ENCODE measurements at regions not wholly inside any gene's neighbourhood (a gene's known extent, or its start where the extent isn't known, plus 50 kb on each side); places are given as distances from the start of the nearest gene placed in this dataset.

DNA sequence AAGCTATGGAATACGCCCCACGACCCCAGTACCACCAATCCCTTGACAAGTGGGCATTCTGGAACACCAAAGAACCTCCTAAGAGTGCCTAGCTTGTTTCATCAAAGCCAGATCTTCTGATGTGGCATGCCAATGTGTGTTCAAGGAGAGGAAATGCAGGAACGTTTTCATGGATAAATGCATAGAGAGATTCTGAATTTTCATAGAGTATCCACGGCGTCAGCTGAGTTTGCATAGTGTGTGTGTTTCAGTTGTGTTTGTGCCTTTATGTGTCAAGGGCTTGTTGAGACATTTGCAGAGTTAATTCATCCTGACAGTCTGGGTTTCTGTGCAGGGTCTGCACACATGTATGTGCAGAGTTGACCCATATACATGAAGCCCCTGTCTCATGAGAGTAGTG lies 172.7 kb upstream of the LRFN2 start:
- TF ChIP-seq, protein P1, sequence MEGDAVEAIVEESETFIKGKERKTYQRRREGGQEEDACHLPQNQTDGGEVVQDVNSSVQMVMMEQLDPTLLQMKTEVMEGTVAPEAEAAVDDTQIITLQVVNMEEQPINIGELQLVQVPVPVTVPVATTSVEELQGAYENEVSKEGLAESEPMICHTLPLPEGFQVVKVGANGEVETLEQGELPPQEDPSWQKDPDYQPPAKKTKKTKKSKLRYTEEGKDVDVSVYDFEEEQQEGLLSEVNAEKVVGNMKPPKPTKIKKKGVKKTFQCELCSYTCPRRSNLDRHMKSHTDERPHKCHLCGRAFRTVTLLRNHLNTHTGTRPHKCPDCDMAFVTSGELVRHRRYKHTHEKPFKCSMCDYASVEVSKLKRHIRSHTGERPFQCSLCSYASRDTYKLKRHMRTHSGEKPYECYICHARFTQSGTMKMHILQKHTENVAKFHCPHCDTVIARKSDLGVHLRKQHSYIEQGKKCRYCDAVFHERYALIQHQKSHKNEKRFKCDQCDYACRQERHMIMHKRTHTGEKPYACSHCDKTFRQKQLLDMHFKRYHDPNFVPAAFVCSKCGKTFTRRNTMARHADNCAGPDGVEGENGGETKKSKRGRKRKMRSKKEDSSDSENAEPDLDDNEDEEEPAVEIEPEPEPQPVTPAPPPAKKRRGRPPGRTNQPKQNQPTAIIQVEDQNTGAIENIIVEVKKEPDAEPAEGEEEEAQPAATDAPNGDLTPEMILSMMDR (IDR thresholded peaks at IDR 0.05), result no peak

DNA sequence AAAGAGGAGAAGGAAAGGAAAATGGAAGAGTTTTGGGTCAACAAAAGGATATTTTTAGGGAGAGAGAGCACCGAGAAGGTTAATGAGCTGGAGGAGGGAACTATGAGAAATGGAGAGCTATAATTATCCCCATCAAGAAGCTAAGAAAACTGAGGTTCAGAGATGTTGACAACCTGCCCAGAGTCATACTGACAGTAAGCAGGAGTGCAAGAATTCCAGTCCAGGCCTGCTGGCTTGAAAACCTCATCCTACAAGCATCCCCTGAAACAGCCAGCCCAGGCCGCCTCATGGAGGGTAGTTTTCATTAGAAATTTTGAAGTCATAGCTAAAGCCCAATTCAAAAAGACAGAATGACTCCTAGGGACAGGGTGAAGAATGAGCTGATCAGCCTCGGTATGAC lies 172.1 kb upstream of the LRFN2 start:
- TF ChIP-seq, protein P1 (IDR thresholded peaks at IDR 0.05), result no peak

DNA sequence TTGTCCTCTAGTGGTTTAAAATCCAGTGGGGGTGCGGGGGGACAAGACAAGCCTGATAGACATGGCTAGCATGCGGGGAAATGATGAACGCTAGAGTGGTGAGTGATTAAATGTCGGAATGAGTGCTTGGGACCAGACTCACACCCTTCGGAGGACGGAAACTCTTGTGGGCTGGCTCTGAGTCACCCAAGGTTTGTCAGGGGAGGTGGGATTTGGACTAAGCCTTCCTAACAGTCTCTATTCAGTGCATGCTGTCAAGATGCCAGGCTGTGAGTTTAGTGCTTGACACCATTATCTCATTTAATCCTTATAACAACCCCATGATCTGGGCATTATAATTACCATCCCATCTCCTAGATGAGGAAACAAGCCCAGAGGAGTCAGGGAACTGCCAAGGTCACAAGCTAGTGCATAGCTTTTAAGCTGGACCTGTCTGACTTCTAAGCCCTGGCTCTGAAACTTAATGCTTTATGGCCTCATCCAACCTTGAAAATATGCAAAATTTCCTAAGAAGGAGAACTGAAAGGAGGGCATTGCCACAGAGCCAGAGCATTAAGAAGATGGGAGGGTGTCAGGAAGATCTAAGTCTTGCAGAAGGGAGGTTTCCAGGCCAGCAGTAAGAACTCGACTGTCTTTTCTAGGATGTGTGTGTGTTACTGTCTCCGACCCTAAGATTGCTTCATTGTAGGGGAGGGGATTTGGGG lies 168.7 kb upstream of the LRFN2 start:
- TF ChIP-seq, protein P1 (IDR thresholded peaks at IDR 0.05), result no peak

DNA sequence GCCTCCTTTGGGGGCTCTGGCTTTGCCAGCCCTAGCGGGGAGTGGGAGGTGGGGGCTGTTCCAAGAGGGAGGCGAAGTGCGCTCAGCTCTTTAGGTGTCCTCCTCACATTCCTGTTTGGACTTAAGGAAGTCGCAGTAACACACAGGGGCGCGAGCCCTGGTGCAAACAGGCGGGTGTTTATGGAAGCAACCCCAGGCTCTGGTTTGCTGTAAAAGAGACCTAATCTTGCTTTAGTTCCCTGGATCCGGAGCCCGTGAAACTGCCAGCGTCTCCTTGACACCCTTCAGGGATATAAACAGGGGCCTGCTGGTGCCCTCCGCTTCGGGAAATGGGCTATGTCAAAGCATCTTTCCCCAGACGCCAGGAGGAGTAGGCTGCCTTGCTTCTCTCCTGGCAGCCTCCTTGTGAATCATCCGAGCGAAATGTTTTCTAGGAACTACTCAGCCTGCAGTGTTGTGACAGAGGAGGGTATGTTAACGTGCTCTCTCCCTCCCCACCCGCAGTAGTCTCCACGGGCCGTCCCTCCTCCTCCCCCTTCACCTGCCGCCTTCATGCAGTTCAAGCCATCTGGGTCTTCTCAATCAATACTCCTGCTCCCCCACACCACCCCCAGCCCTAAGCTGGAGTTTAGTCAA lies 168.0 kb upstream of the LRFN2 start:
- TF ChIP-seq, protein P1 (IDR thresholded peaks at IDR 0.05), result no peak

DNA sequence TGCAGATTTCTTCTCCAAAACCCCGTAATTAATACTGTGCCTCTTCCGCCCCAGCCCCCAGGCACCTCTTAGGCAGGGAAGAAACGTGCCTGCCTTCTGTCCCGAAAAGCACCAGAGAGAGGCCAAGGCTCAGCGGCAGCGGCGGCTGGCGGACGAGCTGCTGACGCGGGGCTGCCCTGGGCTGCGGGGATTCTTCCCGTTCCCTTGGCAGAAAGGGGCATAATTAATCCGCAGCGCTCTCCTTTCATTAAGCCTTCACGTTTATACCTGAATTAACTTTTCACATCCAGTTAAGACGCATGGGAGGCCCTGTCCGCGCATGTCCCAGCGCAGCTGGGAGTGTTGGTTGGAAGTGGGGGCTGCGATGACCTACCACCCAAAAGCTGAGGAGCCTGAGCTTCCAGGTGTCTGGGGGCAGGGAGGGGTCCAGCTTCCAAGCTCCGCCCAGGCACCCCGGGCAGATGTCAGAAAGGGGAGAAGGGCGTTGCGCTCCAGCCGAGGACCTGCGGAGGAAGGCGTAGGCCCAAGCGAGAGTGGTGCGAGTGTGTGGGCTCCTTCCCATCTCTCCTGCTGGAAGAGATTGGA lies 167.4 kb upstream of the LRFN2 start:
- TF ChIP-seq, protein P1 (IDR thresholded peaks at IDR 0.05), result no peak

DNA sequence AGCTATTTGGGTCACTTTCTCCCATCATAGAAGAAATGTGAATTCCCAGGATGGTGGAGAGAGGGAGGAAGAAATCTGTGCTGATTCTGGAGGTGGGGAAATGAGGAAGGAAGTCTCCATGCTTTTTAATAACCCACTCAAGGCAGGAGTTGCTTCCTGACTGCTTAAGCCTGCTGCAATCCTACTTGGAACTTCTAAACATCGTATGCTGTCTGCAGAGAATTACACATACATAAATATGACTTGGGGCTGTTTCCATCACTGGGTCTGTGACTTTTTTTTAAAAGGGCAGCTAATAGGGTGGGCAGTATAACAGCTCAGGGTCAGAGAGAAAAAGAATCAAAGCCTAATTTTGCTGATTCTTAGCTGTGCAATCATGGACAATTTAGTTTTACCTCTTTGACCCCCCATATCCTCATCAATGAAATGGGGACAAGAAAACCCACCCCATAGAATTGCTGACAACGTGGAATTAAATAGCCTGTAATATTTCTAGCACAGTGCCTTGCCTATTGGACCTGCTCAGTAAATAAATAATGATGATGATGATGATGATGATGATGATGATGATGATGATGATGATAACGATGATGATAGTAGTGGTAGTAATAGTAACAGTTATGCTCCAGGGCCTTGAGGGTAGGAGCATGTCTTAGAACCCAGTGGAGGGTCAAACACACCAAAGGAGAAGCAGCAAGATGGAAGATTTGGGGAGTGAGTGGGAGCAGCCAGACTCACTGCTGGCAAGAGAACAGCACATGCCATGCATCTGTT lies 166.7 kb upstream of the LRFN2 start:
- TF ChIP-seq, protein P1 (IDR thresholded peaks at IDR 0.05), result no peak

DNA sequence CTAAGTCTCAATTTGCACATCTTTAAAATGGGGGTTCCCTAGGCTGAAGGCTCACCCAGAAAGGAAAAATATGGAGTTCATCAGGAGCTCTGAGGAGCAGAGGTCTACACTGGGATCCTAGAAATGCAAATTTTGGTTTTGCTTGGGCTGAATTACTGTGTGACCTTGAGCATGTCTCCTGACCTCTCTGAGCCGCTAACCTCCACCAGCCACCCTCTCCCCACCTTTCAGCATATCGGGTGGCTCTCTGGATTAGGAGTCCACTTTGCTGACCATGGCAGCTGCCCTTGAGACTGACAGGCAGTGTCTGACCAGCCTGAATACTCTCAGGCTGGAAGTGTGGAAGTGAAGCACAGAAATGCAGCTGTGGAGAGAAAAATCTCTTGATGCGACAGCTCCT lies 165.9 kb upstream of the LRFN2 start:
- TF ChIP-seq, protein P1 (IDR thresholded peaks at IDR 0.05), result no peak
